Globus pallidus (tissue), 1 donor: ENCODE measurements at regions not wholly inside any gene's neighbourhood (a gene's known extent, or its start where the extent isn't known, plus 50 kb on each side); places are given as distances from the start of the nearest gene placed in this dataset.
"Not testable (repeated sequence)": the region's sequence is repeated elsewhere in the genome, so short reads cannot be mapped to it uniquely, and the experiment has no call there.

Source experiments
- DNase-seq: peaks from one replicate; pipeline ENCODE4 v3.0.0-alpha.2; 2015; ENCODE audit warnings: low spot score

- no peak for DNase-seq
Measured at GRCh38 chr7:20083781-20084180, 133.4 kb downstream of the MACC1 start.

- DNase-seq: peak; percentile 1
Measured at GRCh38 chr7:20079080-20079479, 138.1 kb downstream of the MACC1 start.

GRCh38 chr7:20076835-20077234, 140.3 kb downstream of the MACC1 start:
- no peak for DNase-seq

- DNase-seq: no peak
Measured at GRCh38 chr7:20075992-20076820, 141.0 kb downstream of the MACC1 start.

- DNase-seq: no peak
Measured at GRCh38 chr7:20075440-20075839, 141.7 kb downstream of the MACC1 start.

- not testable (repeated sequence) for DNase-seq
Measured at GRCh38 chr7:20068004-20068403, 149.2 kb downstream of the MACC1 start.

GRCh38 chr7:20064974-20065862, 152.0 kb downstream of the MACC1 start:
- peak; percentile 3 for DNase-seq

GRCh38 chr7:20064181-20064970, 152.8 kb downstream of the MACC1 start:
- DNase-seq: no peak

GRCh38 chr7:20063644-20064043, 153.5 kb downstream of the MACC1 start:
- no peak for DNase-seq

GRCh38 chr7:20062932-20063331, 154.3 kb downstream of the MACC1 start:
- DNase-seq: no peak

GRCh38 chr7:20053334-20054104, 163.7 kb downstream of the MACC1 start:
- DNase-seq: no peak

GRCh38 chr7:20050241-20050966, 166.8 kb downstream of the MACC1 start:
- DNase-seq: no peak

GRCh38 chr7:20038676-20039075, 178.5 kb downstream of the MACC1 start:
- no peak for DNase-seq

GRCh38 chr7:20035279-20035875, 181.8 kb downstream of the MACC1 start:
- DNase-seq: no peak

- DNase-seq: no peak
Measured at GRCh38 chr7:20033621-20034400, 183.4 kb downstream of the MACC1 start.

GRCh38 chr7:20032741-20033140, 184.4 kb downstream of the MACC1 start:
- no peak for DNase-seq

GRCh38 chr7:20030915-20031362, 186.2 kb downstream of the MACC1 start:
- DNase-seq: no peak

GRCh38 chr7:20030417-20030816, 186.8 kb downstream of the MACC1 start:
- DNase-seq: no peak

GRCh38 chr7:20026762-20027161, 190.4 kb downstream of the MACC1 start:
- no peak for DNase-seq
